Thymus (tissue), 11 donors: ENCODE measurements at regions not wholly inside any gene's neighbourhood (a gene's known extent, or its start where the extent isn't known, plus 50 kb on each side); places are given as distances from the start of the nearest gene placed in this dataset.

Source experiments
- DNase-seq, 9 donors: peaks; one replicate each; pipeline ENCODE4 v3.0.0-alpha.2; 2013; ENCODE audit warnings: low spot score in 9 of 9, low read depth in 6 of 9, missing footprints in 1 of 9
- H3K27ac ChIP-seq, 2 donors: one replicate each; pipeline ENCODE4 v1.5.1; 2013; ENCODE audit warnings: control low read depth in 1 of 2, low read depth in 1 of 2, low read length in 1 of 2, mild to moderate bottlenecking in 1 of 2, moderate library complexity in 1 of 2
- H3K27me3 ChIP-seq, 2 donors: one replicate each; pipeline ENCODE4 v1.5.1; 2013; ENCODE audit warnings: low read length in 1 of 2; ENCODE audit not compliant: control insufficient read depth in 2 of 2, insufficient read depth in 1 of 2
- H3K36me3 ChIP-seq, 2 donors: one replicate each; pipeline ENCODE4 v1.5.1; 2013; ENCODE audit warnings: low read length in 1 of 2, mild to moderate bottlenecking in 1 of 2, moderate library complexity in 1 of 2; ENCODE audit not compliant: control insufficient read depth in 2 of 2, insufficient read depth in 2 of 2
- H3K4me1 ChIP-seq, 2 donors: one replicate each; pipeline ENCODE4 v1.5.1; 2013; ENCODE audit warnings: low read length in 2 of 2; ENCODE audit not compliant: control insufficient read depth in 2 of 2, insufficient read depth in 2 of 2
- H3K4me3 ChIP-seq, 2 donors: one replicate each; pipeline ENCODE4 v1.5.1; 2013; ENCODE audit warnings: low read length in 2 of 2, control low read depth in 1 of 2, mild to moderate bottlenecking in 1 of 2
- H3K9me3 ChIP-seq, 2 donors: one replicate each; pipeline ENCODE4 v1.5.1; 2013; ENCODE audit warnings: low read length in 1 of 2, mild to moderate bottlenecking in 1 of 2; ENCODE audit not compliant: control insufficient read depth in 2 of 2, insufficient read depth in 1 of 2
- WGBS: extraction: QIAGEN DNeasy Blood & Tissue Kit; methylation state at CpG from one replicate; pipeline ENCODE4 v1.1.7; 2013; 5-methylcytosine and 5-hydroxymethylcytosine counted together
- donor health status: healthy.

- WGBS: 86% methylated on average over 10 of the region's 10 CpGs
Measured at GRCh38 chr10:33106767-33107166, 148.7 kb upstream of the ITGB1 start.

GRCh38 chr10:33103863-33104379, 145.9 kb upstream of the ITGB1 start:
- no peaks in the 10 kb centered on the region for H3K36me3 ChIP-seq
- no peaks in the 10 kb centered on the region for H3K27me3 ChIP-seq
- no peak overlapping the region for H3K27ac ChIP-seq
- WGBS: 77% methylated on average over 5 of the region's 5 CpGs
- H3K4me3 ChIP-seq: no peak overlapping the region
- no peak for DNase-seq
- H3K4me1 ChIP-seq: no peaks in the 10 kb centered on the region
- H3K9me3 ChIP-seq: peaks cover 0 to 5% of the 10 kb centered on the region in 2 donors

More at GRCh38 chr10:33106767-33107166, 148.7 kb upstream of the ITGB1 start:
- no peak for DNase-seq
- H3K9me3 ChIP-seq: peaks cover 0 to 5% of the 10 kb centered on the region in 2 donors
- no peaks in the 10 kb centered on the region for H3K27me3 ChIP-seq
- H3K4me3 ChIP-seq: no peak overlapping the region
- H3K36me3 ChIP-seq: no peaks in the 10 kb centered on the region
- H3K27ac ChIP-seq: no peak overlapping the region
- peaks cover 6 to 12% of the 10 kb centered on the region in 2 donors for H3K4me1 ChIP-seq

- H3K4me1 ChIP-seq: no peaks in the 10 kb centered on the region
- WGBS: 79% methylated on average over 5 of the region's 5 CpGs
- no peaks in the 10 kb centered on the region for H3K36me3 ChIP-seq
- H3K27me3 ChIP-seq: no peaks in the 10 kb centered on the region
- H3K4me3 ChIP-seq: no peak overlapping the region
- DNase-seq: no peak
- no peak overlapping the region for H3K27ac ChIP-seq
- peaks cover 0 to 5% of the 10 kb centered on the region in 2 donors for H3K9me3 ChIP-seq
Measured at GRCh38 chr10:33102071-33102470, 144.0 kb upstream of the ITGB1 start.

GRCh38 chr10:33101392-33101787, 143.4 kb upstream of the ITGB1 start:
- Histone ChIP-seq H3K9me3 (peaks cover 0 to 5% of the 10 kb centered on the region in 2 donors), H3K4me1 (no peaks in the 10 kb centered on the region)
- 95% methylated on average over 3 of the region's 3 CpGs for WGBS

GRCh38 chr10:33100781-33101391, 142.9 kb upstream of the ITGB1 start:
- H3K9me3 ChIP-seq: peaks cover 0 to 5% of the 10 kb centered on the region in 2 donors
- 100% methylated on average over 1 of the region's 1 CpG for WGBS
- H3K36me3 ChIP-seq: no peaks in the 10 kb centered on the region
- H3K27me3 ChIP-seq: no peaks in the 10 kb centered on the region
- H3K4me3 ChIP-seq: no peak overlapping the region
- H3K4me1 ChIP-seq: no peaks in the 10 kb centered on the region
- no peak overlapping the region for H3K27ac ChIP-seq
- DNase-seq: no peak

More at GRCh38 chr10:33101392-33101787, 143.4 kb upstream of the ITGB1 start:
- H3K4me3 ChIP-seq: no peak overlapping the region
- no peaks in the 10 kb centered on the region for H3K36me3 ChIP-seq
- DNase-seq: no peak
- H3K27ac ChIP-seq: no peak overlapping the region
- no peaks in the 10 kb centered on the region for H3K27me3 ChIP-seq

GRCh38 chr10:33099748-33100147, 141.7 kb upstream of the ITGB1 start:
- WGBS: 92% methylated on average over 1 of the region's 1 CpG
- no peak for DNase-seq
- H3K27me3 ChIP-seq: no peaks in the 10 kb centered on the region
- H3K4me1 ChIP-seq: no peaks in the 10 kb centered on the region
- no peak overlapping the region for H3K4me3 ChIP-seq
- H3K36me3 ChIP-seq: no peaks in the 10 kb centered on the region
- no peak overlapping the region for H3K27ac ChIP-seq
- H3K9me3 ChIP-seq: peaks cover 0 to 5% of the 10 kb centered on the region in 2 donors

- H3K27me3 ChIP-seq: no peaks in the 10 kb centered on the region
- no peaks in the 10 kb centered on the region for H3K4me1 ChIP-seq
- WGBS: 66% methylated on average over 4 of the region's 4 CpGs
- peaks cover 0 to 7% of the 10 kb centered on the region in 2 donors for H3K9me3 ChIP-seq
- H3K36me3 ChIP-seq: no peaks in the 10 kb centered on the region
- DNase-seq: no peak
- no peak overlapping the region for H3K27ac ChIP-seq
- H3K4me3 ChIP-seq: no peak overlapping the region
Measured at GRCh38 chr10:33098951-33099663, 141.1 kb upstream of the ITGB1 start.

GRCh38 chr10:33095867-33096815, 138.1 kb upstream of the ITGB1 start:
- 74% methylated on average over 5 of the region's 5 CpGs for WGBS
- H3K27ac ChIP-seq: no peak overlapping the region
- DNase-seq: no peak

More at GRCh38 chr10:33095867-33096815, 138.1 kb upstream of the ITGB1 start:
- no peaks in the 10 kb centered on the region for H3K27me3 ChIP-seq
- H3K4me1 ChIP-seq: no peaks in the 10 kb centered on the region
- H3K4me3 ChIP-seq: no peak overlapping the region
- H3K36me3 ChIP-seq: no peaks in the 10 kb centered on the region
- H3K9me3 ChIP-seq: peaks cover 0 to 4% of the 10 kb centered on the region in 2 donors
